Neural cell (in vitro differentiated cells): ENCODE measurements at regions not wholly inside any gene's neighbourhood (a gene's known extent, or its start where the extent isn't known, plus 50 kb on each side); places are given as distances from the start of the nearest gene placed in this dataset.
A peak's percentile ranks its signal among the peaks of the same experiment; 100 is the strongest.

Experiments used
- H2AFZ ChIP-seq: fragments of 200-600, 300-800 bp; sonication (generic), shearing (Covaris generic); 2 replicates; pipeline ENCODE4 v1.6.0; 2014; ENCODE audit warnings: low read depth, mild to moderate bottlenecking, antibody characterized with exemption, low read length, moderate library complexity
- H3F3A ChIP-seq: fragments of 200-600 bp; shearing (Covaris generic); 2 replicates; pipeline ENCODE4 v1.6.1; 2016; ENCODE audit warnings: mild to moderate bottlenecking, moderate library complexity, mixed read lengths, antibody characterized with exemption, low read length; ENCODE audit not compliant: insufficient read depth, poor library complexity, severe bottlenecking
- H3K27ac ChIP-seq: fragments of 200-600, 300-800 bp; sonication (generic), shearing (Covaris generic); 2 replicates; pipeline ENCODE4 v1.5.1; 2014; ENCODE audit warnings: mild to moderate bottlenecking, low read length, moderate library complexity
- H3K27me3 ChIP-seq: fragments of 300-800, 200-600 bp; sonication (generic), shearing (Covaris generic); 2 replicates; pipeline ENCODE4 v1.6.0; 2014; ENCODE audit warnings: mild to moderate bottlenecking, low read depth, low read length, moderate library complexity; ENCODE audit not compliant: insufficient read depth
- H3K36me3 ChIP-seq: fragments of 300-800, 200-600 bp; sonication (generic), shearing (Covaris generic); 2 replicates; pipeline ENCODE4 v1.5.1; 2014; ENCODE audit warnings: mild to moderate bottlenecking, antibody characterized with exemption, low read length, moderate library complexity; ENCODE audit not compliant: insufficient read depth
- H3K4me2 ChIP-seq: fragments of 300-800, 200-600 bp; sonication (generic), shearing (Covaris generic); 2 replicates; pipeline ENCODE4 v1.6.0; 2014; ENCODE audit warnings: mild to moderate bottlenecking, low read length
- H3K4me3 ChIP-seq: fragments of 300-800, 200-600 bp; sonication (generic), shearing (Covaris generic); 2 replicates; pipeline ENCODE4 v1.5.1; 2014; ENCODE audit warnings: mild to moderate bottlenecking, low read length, moderate library complexity
- H3K79me2 ChIP-seq: fragments of 200-600 bp; shearing (Covaris generic); replicated peaks from 2 replicates; pipeline ENCODE4 v1.6.0; 2014; ENCODE audit warnings: mild to moderate bottlenecking, low read length, moderate library complexity; ENCODE audit not compliant: insufficient read depth
- H3K9ac ChIP-seq: fragments of 300-800, 200-600 bp; sonication (generic), shearing (Covaris generic); 2 replicates; pipeline ENCODE4 v1.6.1; 2016; ENCODE audit warnings: mild to moderate bottlenecking, low read length, mixed read lengths
- H3K9me2 ChIP-seq: fragments of 200-600 bp; shearing (Covaris generic); 2 replicates; pipeline ENCODE4 v1.6.1; 2016; ENCODE audit warnings: mild to moderate bottlenecking, low read length, mixed read lengths; ENCODE audit not compliant: insufficient read depth
- H3K9me3 ChIP-seq: fragments of 200-600, 300-800 bp; sonication (generic), shearing (Covaris generic); 2 replicates; pipeline ENCODE4 v1.6.1; 2016; ENCODE audit warnings: mild to moderate bottlenecking, mixed run types, low read length, moderate library complexity, mixed read lengths
- H4K20me1 ChIP-seq: fragments of 200-600 bp; shearing (Covaris generic); 2 replicates; pipeline ENCODE4 v1.6.1; 2016; ENCODE audit warnings: mild to moderate bottlenecking, mixed run types; ENCODE audit not compliant: insufficient read depth
- CTCF ChIP-seq: fragments of 450-650 bp; IDR thresholded peaks from 2 replicates; pipeline ENCODE4 v1.5.1; 2014; ENCODE audit warnings: antibody characterized with exemption, mild to moderate bottlenecking, moderate library complexity; ENCODE audit not compliant: poor library complexity, severe bottlenecking
- EP300 ChIP-seq: fragments of 450-650 bp; conservative IDR thresholded peaks from 2 replicates; pipeline ENCODE4 v1.6.1; 2014; ENCODE audit warnings: antibody characterized with exemption, mild to moderate bottlenecking, moderate library complexity; ENCODE audit not compliant: poor library complexity, severe bottlenecking
- EZH2 ChIP-seq: fragments of 200-600, 300-800 bp; shearing (Covaris generic), sonication (generic); IDR thresholded peaks from 2 replicates; pipeline ENCODE4 v1.6.1; 2014; ENCODE audit warnings: antibody characterized with exemption, low read length, borderline replicate concordance, mild to moderate bottlenecking; ENCODE audit not compliant: insufficient read depth, poor library complexity, severe bottlenecking
- MXI1 ChIP-seq: fragments of 450-650 bp; conservative IDR thresholded peaks from 2 replicates; pipeline ENCODE4 v1.6.1; 2014; ENCODE audit warnings: antibody characterized with exemption, mild to moderate bottlenecking; ENCODE audit not compliant: poor library complexity, severe bottlenecking
- POLR2AphosphoS5 ChIP-seq: IDR thresholded peaks from 2 replicates; pipeline ENCODE4 v1.6.1; 2012
- RAD21 ChIP-seq: fragments of 450-650 bp; conservative IDR thresholded peaks from 2 replicates; pipeline ENCODE4 v1.6.1; 2014; ENCODE audit warnings: antibody characterized with exemption, mild to moderate bottlenecking, moderate library complexity
- SMC3 ChIP-seq: fragments of 450-650 bp; conservative IDR thresholded peaks from 2 replicates; pipeline ENCODE4 v1.6.1; 2014; ENCODE audit warnings: antibody characterized with exemption, mild to moderate bottlenecking, moderate library complexity; ENCODE audit not compliant: poor library complexity
- TAF1 ChIP-seq: IDR thresholded peaks from 2 replicates; pipeline ENCODE4 v1.6.1; 2012; ENCODE audit warnings: low read depth
- TF ChIP-seq, protein P1 (sequence below): IDR thresholded peaks from 2 replicates; pipeline ENCODE4 v1.6.1; 2012; ENCODE audit warnings: borderline replicate concordance

GRCh38 chr13:40388617-40389016, 277.8 kb downstream of the FOXO1 start:
- H3K36me3 ChIP-seq: no peaks in the 10 kb centered on the region
- TF ChIP-seq EZH2 (no peak), POLR2AphosphoS5 (no peak), RAD21 (no peak), EP300 (no peak), CTCF (no peak), MXI1 (no peak), SMC3 (no peak), TAF1 (no peak)
- TF ChIP-seq, protein P1, sequence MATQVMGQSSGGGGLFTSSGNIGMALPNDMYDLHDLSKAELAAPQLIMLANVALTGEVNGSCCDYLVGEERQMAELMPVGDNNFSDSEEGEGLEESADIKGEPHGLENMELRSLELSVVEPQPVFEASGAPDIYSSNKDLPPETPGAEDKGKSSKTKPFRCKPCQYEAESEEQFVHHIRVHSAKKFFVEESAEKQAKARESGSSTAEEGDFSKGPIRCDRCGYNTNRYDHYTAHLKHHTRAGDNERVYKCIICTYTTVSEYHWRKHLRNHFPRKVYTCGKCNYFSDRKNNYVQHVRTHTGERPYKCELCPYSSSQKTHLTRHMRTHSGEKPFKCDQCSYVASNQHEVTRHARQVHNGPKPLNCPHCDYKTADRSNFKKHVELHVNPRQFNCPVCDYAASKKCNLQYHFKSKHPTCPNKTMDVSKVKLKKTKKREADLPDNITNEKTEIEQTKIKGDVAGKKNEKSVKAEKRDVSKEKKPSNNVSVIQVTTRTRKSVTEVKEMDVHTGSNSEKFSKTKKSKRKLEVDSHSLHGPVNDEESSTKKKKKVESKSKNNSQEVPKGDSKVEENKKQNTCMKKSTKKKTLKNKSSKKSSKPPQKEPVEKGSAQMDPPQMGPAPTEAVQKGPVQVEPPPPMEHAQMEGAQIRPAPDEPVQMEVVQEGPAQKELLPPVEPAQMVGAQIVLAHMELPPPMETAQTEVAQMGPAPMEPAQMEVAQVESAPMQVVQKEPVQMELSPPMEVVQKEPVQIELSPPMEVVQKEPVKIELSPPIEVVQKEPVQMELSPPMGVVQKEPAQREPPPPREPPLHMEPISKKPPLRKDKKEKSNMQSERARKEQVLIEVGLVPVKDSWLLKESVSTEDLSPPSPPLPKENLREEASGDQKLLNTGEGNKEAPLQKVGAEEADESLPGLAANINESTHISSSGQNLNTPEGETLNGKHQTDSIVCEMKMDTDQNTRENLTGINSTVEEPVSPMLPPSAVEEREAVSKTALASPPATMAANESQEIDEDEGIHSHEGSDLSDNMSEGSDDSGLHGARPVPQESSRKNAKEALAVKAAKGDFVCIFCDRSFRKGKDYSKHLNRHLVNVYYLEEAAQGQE: no peak
- H4K20me1 ChIP-seq: no peaks in the 10 kb centered on the region
- no peaks in the 10 kb centered on the region for H3K9me2 ChIP-seq
- no peak overlapping the region for H3K9ac ChIP-seq
- H3K4me3 ChIP-seq: no peak overlapping the region
- H3F3A ChIP-seq: peaks cover 3% of the 10 kb centered on the region
- H2AFZ ChIP-seq: no peak overlapping the region
- H3K4me2 ChIP-seq: no peak overlapping the region
- H3K9me3 ChIP-seq: no peaks in the 10 kb centered on the region
- no peak overlapping the region for H3K27ac ChIP-seq
- no peaks in the 10 kb centered on the region for H3K79me2 ChIP-seq
- H3K27me3 ChIP-seq: no peaks in the 10 kb centered on the region

GRCh38 chr13:40389081-40389641, 277.3 kb downstream of the FOXO1 start:
- Histone ChIP-seq H3K79me2 (no peaks in the 10 kb centered on the region), H3K9me2 (no peaks in the 10 kb centered on the region), H3K27ac (no peak overlapping the region), H3K9ac (no peak overlapping the region), H3K9me3 (no peaks in the 10 kb centered on the region), H4K20me1 (no peaks in the 10 kb centered on the region), H3K36me3 (no peaks in the 10 kb centered on the region), H3K4me3 (no peak overlapping the region), H3K4me2 (no peak overlapping the region), H2AFZ (no peak overlapping the region), H3K27me3 (no peaks in the 10 kb centered on the region), H3F3A (peaks cover 3% of the 10 kb centered on the region)
- TF ChIP-seq SMC3 (no peak), EZH2 (no peak), POLR2AphosphoS5 (peak; percentile 20), MXI1 (no peak), RAD21 (no peak), TAF1 (no peak), EP300 (peak; percentile 19), CTCF (no peak)
- TF ChIP-seq, protein P1: no peak
